ENCODE measurements at regions not wholly inside any gene's neighbourhood (a gene's known extent, or its start where the extent isn't known, plus 50 kb on each side); places are given as distances from the start of the nearest gene placed in this dataset.

DNA sequence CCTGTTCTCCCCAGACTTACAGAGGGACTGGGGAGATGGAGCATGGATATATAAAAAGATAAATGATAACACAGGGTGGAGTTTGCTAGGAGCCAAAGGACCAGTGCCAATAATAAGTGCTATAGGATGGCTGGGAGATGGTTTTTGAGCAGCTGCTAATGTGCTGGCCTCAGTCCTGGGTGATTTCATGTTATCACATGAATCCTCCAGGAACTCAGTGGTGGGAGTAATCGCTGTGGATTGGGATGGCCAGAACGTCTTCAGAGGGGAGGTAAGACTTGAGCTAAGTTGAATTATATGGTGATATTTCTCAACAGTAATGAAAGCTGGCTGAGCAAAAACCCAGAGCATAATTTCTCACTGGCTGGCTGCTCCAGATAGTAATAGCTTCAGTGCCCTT is 441.4 kb downstream of the SLC4A3 start:
- no peak for DNase-seq

GRCh38 chr2:220070349-220070748 is 442.9 kb downstream of the SLC4A3 start:
- DNase-seq, result no peak

- no peak for DNase-seq
Measured at GRCh38 chr2:220071696-220072095, 444.3 kb downstream of the SLC4A3 start.

- no peak for DNase-seq
Measured at GRCh38 chr2:220072669-220073220, 445.3 kb downstream of the SLC4A3 start.

GRCh38 chr2:220075835-220076234 is 448.4 kb downstream of the SLC4A3 start:
- DNase-seq, result no peak

GRCh38 chr2:220076734-220077133 is 449.3 kb downstream of the SLC4A3 start:
- no peak for DNase-seq

DNA sequence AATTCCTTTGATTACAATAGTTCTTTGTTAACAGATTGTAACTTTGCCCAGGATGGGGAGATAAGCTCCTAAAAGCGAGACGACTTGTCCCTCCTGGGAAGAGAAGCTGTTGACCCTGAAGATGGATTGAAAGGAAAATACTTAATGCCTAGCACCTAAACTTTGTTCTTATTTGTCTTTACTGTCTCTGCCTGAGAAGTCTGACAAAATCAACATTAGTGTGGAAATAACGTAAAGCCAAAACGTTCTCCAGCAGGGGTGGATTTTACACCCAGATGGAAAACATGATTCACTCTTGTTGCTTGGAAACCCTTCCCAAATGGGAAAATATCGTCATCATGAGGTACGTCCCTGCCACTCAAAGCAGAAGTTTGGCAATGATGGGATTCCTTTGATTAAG is 450.1 kb downstream of the SLC4A3 start:
- no peak for DNase-seq

DNA sequence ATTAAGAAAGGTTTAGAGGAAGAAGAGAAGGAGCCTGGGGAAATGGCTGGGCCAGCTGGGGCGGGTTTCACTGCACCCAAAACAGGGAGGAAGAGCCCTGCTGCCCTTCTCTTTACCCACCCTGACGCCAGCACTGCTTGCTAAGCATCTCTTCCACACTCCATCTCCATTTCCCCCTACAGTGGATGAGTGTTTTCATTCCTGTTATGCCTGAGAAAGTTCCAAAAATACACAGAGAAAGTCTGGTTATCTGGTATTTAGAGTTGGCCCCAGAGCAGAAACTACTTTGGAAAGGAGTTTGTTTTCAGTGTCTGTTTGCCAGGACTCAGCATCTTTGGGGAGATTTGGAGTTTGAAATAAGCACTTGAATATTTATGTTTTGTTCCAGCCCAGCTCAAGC is 451.0 kb downstream of the SLC4A3 start:
- DNase-seq, result no peak

DNA sequence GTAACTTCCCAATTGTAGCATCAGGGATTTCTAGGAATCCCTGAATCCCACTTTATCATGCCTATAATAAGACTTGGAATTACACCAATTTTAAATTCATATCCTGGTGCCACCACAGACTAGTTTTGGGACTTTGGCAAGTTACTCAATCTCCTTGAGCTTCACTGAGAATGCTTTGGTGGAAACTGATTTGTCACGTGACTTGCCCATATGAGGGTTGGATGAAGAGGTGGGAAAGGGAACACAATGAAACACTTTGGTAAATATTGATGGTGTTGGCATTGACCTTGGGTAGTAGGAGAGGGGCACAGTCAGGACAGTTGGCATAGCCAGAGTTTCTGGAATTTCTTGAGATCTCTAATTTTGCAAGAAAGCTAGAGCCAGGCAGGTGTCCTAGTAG is 452.2 kb downstream of the SLC4A3 start:
- no peak for DNase-seq

DNA sequence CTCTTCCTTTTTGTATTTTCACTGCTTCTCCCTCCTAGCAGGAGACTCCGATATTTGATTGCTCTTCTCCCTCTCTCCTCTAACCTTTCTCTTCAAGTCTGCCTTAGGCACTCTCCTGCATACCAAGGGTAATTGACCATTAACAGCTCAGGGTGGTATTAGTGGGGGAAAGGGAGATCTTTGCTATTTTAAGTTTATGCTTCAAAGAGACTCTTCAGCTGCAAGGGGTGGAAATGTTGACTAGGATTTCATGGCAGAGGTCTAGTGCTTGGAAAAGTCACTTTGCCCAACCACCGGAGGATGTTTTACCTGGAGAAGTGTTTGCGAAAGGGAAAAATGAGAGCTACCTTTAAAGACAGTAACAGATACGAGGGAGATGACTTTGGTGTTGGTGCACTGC is 453.7 kb downstream of the SLC4A3 start:
- no peak for DNase-seq

GRCh38 chr2:220090050-220090449 is 462.6 kb downstream of the SLC4A3 start:
- DNase-seq, result no peak

GRCh38 chr2:220096406-220096805 is 469.0 kb downstream of the SLC4A3 start:
- no peak for DNase-seq

DNA sequence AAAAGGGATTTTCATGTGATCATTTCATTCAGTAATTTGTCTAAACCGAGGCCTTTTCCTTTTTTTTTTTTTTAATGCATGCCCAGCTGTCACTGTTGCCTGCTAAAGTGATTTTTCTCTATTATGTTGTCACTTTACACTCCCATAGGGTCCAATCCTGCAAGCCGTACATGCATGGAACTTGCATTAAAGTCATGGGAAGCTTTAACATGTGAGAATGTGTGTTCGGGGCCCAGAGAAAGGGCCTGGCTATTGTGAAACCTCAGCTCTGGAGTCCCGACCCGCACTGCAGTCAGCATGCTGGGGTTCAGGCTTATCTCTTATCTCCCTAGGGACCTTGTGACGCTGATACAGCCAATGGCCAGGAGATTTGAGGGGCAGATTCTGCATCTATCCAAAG is 474.6 kb downstream of the SLC4A3 start:
- no peak for DNase-seq

- DNase-seq, result no peak
Measured at GRCh38 chr2:220103596-220103995, 476.2 kb downstream of the SLC4A3 start.

GRCh38 chr2:220104871-220105351 is 477.5 kb downstream of the SLC4A3 start:
- no peak for DNase-seq

- DNase-seq, result no peak
Measured at GRCh38 chr2:220106065-220106464, 478.6 kb downstream of the SLC4A3 start.

- no peak for DNase-seq
Measured at GRCh38 chr2:220107380-220107791, 480.0 kb downstream of the SLC4A3 start.

DNA sequence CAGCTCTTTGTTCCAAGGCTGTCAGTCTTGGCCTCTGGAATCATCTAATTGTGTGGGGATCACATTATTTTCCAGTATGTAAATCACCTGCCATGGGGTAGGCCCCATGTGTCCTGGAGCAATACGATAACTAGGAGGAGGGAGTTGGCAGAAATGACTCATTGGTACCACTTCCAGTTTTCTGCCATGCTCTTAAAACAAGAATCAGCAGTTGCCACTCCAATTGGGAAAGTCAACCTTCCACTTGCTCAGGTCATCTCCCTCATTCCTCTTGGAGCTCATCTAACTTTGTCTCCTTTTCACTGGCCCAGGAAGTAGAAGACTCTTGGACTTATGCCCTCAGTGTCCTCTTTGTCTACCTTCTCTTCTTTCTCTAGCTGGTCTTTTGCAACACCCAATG is 487.0 kb downstream of the SLC4A3 start:
- no peak for DNase-seq

DNA sequence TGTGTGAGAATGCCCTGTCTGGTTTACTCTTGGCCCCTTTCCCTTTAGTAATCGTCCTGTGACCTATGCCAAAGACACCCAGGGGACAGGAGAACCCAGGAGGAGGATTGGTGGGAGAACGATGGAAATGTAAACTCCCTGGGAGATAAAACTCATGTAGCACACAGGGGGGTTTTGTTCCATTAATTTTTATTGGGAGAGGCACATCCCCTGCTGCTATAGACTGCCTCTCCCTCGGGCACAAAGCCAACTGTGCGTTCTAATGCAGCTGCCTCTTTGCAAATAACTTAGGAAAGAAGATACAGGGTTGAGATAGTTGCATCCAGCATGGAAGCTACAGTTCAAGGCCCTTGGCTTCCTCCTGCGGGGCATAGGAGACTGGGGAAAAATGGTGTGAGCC is 489.6 kb downstream of the SLC4A3 start:
- DNase-seq, result no peak

GRCh38 chr2:220120041-220120440 is 492.6 kb downstream of the SLC4A3 start:
- no peak for DNase-seq

DNA sequence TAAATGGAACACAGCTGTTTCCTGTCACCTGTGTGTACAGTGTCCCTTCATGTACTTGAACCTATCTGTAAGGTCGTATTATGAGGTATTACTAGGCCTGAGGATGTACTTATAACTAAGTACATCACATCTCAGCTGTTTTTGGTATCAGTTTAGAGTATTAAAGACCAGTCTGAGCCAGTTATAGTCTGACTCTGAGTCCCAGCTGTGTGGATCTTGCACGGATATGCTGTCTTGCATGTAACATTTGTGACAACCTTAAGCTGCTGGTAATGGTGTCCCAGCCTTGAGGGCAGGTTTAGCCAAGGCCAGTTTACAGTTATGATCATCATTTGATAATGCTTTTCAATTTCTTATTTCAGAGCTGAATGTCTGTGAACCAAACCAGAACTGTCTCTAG is 496.3 kb downstream of the SLC4A3 start:
- no peak for DNase-seq

DNA sequence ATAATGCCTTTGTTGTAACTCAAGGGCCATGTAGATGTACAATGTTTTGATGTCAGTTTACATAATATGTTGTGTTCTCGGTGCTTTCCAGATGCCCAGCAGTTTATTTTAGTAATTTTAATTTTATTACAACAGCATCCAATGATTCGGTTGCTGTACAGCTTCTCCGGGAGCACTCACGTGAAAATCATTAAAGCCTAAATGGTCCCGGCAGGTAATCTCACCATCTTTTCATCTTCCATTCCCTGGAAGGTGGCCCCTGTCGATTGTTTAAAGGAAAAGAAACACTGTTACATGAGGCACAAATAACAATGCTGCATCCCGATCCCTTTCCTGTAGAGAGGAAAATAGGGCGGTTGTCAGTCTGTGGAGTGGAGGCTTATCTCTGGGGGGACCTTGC is 498.1 kb downstream of the SLC4A3 start:
- DNase-seq, result no peak

GRCh38 chr2:220127311-220127710 is 499.9 kb downstream of the SLC4A3 start:
- no peak for DNase-seq

DNA sequence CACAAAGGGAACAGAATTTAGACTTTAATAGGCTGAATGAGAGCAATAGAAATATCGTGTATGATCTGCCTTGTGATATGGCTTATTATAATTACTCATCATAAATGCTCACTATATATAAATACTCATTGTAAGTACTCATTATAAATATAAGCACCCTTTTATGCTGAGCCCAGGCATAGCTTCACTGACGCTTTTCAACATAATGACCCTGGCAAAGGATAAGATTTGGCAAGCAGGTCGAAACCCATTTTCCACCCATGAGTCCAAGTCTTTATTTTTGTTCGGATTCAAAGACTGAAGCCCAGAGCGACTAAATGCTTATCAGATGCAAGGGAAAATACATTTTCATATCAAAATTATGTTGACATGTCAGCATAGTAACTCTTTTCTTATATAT is 500.4 kb downstream of the SLC4A3 start:
- DNase-seq, result no peak

GRCh38 chr2:220129391-220129790 is 502.0 kb downstream of the SLC4A3 start:
- DNase-seq, result no peak

Data from inflammatory macrophage treated with lipopolysaccharide for 4 hours (primary cell).